NCI-H345 (cell line): ENCODE measurements at regions not wholly inside any gene's neighbourhood (a gene's known extent, or its start where the extent isn't known, plus 50 kb on each side); places are given as distances from the start of the nearest gene placed in this dataset.

Source experiments
- DNase-seq: peaks from one replicate; lab custom pipeline; 2025; lab: John Stamatoyannopoulos, UW

GRCh38 chr4:22103768-22104167 lies 155.2 kb upstream of the KCNIP4 start:
- no peak for DNase-seq

- no peak for DNase-seq
Measured at GRCh38 chr4:22099896-22100295, 151.3 kb upstream of the KCNIP4 start.

GRCh38 chr4:22097596-22097995 lies 149.0 kb upstream of the KCNIP4 start:
- no peak for DNase-seq

- DNase-seq: no peak
Measured at GRCh38 chr4:22094217-22094616, 145.6 kb upstream of the KCNIP4 start.

GRCh38 chr4:22093126-22093525 lies 144.6 kb upstream of the KCNIP4 start:
- no peak for DNase-seq

- no peak for DNase-seq
Measured at GRCh38 chr4:22091906-22092305, 143.3 kb upstream of the KCNIP4 start.

GRCh38 chr4:22091352-22091717 lies 142.8 kb upstream of the KCNIP4 start:
- DNase-seq: no peak

GRCh38 chr4:22090661-22091351 lies 142.2 kb upstream of the KCNIP4 start:
- no peak for DNase-seq

GRCh38 chr4:22077571-22077970 lies 129.0 kb upstream of the KCNIP4 start:
- no peak for DNase-seq

- DNase-seq: no peak
Measured at GRCh38 chr4:22072726-22073125, 124.2 kb upstream of the KCNIP4 start.

GRCh38 chr4:22072240-22072639 lies 123.7 kb upstream of the KCNIP4 start:
- no peak for DNase-seq

- no peak for DNase-seq
Measured at GRCh38 chr4:22071749-22072148, 123.2 kb upstream of the KCNIP4 start.

- no peak for DNase-seq
Measured at GRCh38 chr4:22070256-22070655, 121.7 kb upstream of the KCNIP4 start.

- DNase-seq: no peak
Measured at GRCh38 chr4:22063613-22064012, 115.0 kb upstream of the KCNIP4 start.

GRCh38 chr4:22062676-22063075 lies 114.1 kb upstream of the KCNIP4 start:
- no peak for DNase-seq

GRCh38 chr4:22055954-22056353 lies 107.4 kb upstream of the KCNIP4 start:
- no peak for DNase-seq

- no peak for DNase-seq
Measured at GRCh38 chr4:22052076-22052475, 103.5 kb upstream of the KCNIP4 start.

GRCh38 chr4:22048323-22048722 lies 99.8 kb upstream of the KCNIP4 start:
- no peak for DNase-seq

GRCh38 chr4:22047793-22048192 lies 99.2 kb upstream of the KCNIP4 start:
- no peak for DNase-seq

GRCh38 chr4:22045051-22045630 lies 96.6 kb upstream of the KCNIP4 start:
- DNase-seq: peak; percentile 13

- no peak for DNase-seq
Measured at GRCh38 chr4:22031423-22031822, 82.9 kb upstream of the KCNIP4 start.

- no peak for DNase-seq
Measured at GRCh38 chr4:22030881-22031280, 82.3 kb upstream of the KCNIP4 start.

GRCh38 chr4:22030307-22030706 lies 81.7 kb upstream of the KCNIP4 start:
- peak; percentile 85 for DNase-seq

GRCh38 chr4:22029803-22030202 lies 81.2 kb upstream of the KCNIP4 start:
- DNase-seq: peak; percentile 92
